ENCODE measurements at regions not wholly inside any gene's neighbourhood (a gene's known extent, or its start where the extent isn't known, plus 50 kb on each side); places are given as distances from the start of the nearest gene placed in this dataset.

DNA sequence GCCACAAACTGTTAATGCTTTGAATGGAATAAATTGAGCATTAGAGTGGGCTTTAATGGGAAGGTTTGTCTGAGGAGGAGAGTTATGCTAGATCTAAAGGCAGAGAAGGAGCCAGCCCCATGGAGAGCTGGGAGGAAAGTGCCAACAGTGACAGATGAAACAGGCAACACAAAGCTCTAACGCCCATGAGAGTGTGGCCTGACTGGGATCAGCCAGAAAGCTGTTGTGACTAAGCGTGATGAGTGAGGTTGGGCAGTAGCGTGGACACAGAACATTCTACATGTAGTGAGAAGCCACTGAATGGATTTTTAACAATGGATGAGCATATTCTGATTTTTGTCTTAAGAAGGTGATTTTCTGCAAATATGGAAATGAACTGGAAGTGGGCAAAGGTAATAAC, 185.3 kb upstream of the SIX2 start:
- Histone ChIP-seq H3K4me1 (ENCODE audit: control insufficient read depth, insufficient read depth, low read length) (no peaks in the 10 kb centered on the region), H3K4me3 (ENCODE audit: low read length) (no peak overlapping the region), H3K9me3 (ENCODE audit: control insufficient read depth, low read depth, low read length) (peaks cover 3% of the 10 kb centered on the region), H3K27ac (ENCODE audit: low read length) (no peak overlapping the region), H3K36me3 (ENCODE audit: control insufficient read depth, insufficient read depth, low read length) (no peaks in the 10 kb centered on the region), H3K27me3 (ENCODE audit: control insufficient read depth, insufficient read depth, low read length) (peaks cover 25% of the 10 kb centered on the region)
- DNase-seq = no peak
- WGBS (ENCODE audit: insufficient coverage, low lambda C conversion rate) = 100% methylated on average over 2 of the region's 3 CpGs

DNA sequence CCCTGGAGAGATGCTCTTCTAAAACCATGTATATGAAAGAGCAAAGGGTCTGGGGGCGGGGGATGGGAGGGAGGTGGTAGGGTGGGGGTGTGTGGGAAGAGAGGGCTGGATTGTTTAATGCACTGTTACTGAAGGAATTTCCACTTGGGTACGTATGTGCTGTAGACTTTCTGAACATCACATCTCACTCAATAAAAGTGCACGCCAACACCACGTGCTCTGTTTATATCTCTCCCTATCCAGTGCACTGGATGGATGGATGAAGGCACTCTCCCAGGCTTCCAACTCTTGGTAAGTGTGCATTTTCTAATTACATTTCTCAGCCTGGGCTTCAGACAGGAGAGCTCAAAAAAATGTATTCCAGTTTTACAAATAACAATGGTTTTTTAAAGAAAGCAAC, 184.3 kb upstream of the SIX2 start:
- Histone ChIP-seq H3K4me3 (ENCODE audit: low read length) (no peak overlapping the region), H3K9me3 (ENCODE audit: control insufficient read depth, low read depth, low read length) (no peaks in the 10 kb centered on the region), H3K4me1 (ENCODE audit: control insufficient read depth, insufficient read depth, low read length) (no peaks in the 10 kb centered on the region), H3K27me3 (ENCODE audit: control insufficient read depth, insufficient read depth, low read length) (peaks cover 33% of the 10 kb centered on the region), H3K36me3 (ENCODE audit: control insufficient read depth, insufficient read depth, low read length) (no peaks in the 10 kb centered on the region), H3K27ac (ENCODE audit: low read length) (no peak overlapping the region)
- no peak for DNase-seq
- 92% methylated on average over 2 of the region's 4 CpGs for WGBS (ENCODE audit: insufficient coverage, low lambda C conversion rate)

DNA sequence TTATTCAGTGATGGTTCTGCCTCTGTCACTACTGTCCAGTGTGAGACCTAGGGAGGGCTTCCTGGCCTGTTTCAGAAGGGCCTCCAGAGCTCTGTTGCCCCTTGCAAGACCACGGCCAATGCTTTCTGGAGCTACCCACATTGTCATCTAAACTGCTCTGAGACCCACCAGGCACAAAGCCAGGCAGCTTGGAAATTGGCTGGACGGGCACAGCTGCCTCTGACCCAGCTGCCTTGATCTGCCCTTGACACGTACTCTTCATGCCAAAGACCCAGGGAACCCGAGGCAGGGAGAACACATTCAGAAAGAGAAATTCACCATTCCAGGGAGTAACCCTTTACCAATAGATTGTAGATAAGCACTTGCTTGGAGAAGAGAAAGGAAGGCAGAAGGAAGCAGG, 183.7 kb upstream of the SIX2 start:
- Histone ChIP-seq H3K4me3 (ENCODE audit: low read length) (no peak overlapping the region), H3K4me1 (ENCODE audit: control insufficient read depth, insufficient read depth, low read length) (no peaks in the 10 kb centered on the region), H3K27ac (ENCODE audit: low read length) (no peak overlapping the region), H3K27me3 (ENCODE audit: control insufficient read depth, insufficient read depth, low read length) (peaks cover 39% of the 10 kb centered on the region), H3K9me3 (ENCODE audit: control insufficient read depth, low read depth, low read length) (no peaks in the 10 kb centered on the region), H3K36me3 (ENCODE audit: control insufficient read depth, insufficient read depth, low read length) (no peaks in the 10 kb centered on the region)
- no peak for DNase-seq
- WGBS (ENCODE audit: insufficient coverage, low lambda C conversion rate) = no CpG with 5 or more reads among the region's 4 CpGs

DNA sequence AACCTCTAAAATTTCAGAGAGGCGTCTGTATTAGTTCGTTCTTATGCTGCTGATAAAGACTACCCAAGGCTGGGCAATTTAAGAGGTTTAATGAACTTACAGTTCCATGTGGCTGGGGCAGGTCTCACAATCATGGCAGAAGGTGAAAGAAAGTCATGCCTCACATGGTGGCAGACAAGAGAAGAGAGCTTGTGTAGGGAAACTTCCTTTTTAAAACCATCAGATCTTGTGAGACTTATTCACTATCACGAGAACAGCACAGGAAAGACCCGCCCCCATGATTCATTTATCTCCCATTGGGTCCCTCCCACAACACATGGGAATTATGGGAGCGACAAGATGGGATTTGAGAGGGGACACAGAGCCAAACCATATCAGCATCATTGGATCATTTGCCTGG, 183.2 kb upstream of the SIX2 start:
- Histone ChIP-seq H3K4me3 (ENCODE audit: low read length) (no peak overlapping the region), H3K27me3 (ENCODE audit: control insufficient read depth, insufficient read depth, low read length) (peaks cover 41% of the 10 kb centered on the region), H3K27ac (ENCODE audit: low read length) (no peak overlapping the region), H3K36me3 (ENCODE audit: control insufficient read depth, insufficient read depth, low read length) (no peaks in the 10 kb centered on the region), H3K9me3 (ENCODE audit: control insufficient read depth, low read depth, low read length) (no peaks in the 10 kb centered on the region), H3K4me1 (ENCODE audit: control insufficient read depth, insufficient read depth, low read length) (no peaks in the 10 kb centered on the region)
- 100% methylated on average over 2 of the region's 5 CpGs for WGBS (ENCODE audit: insufficient coverage, low lambda C conversion rate)
- DNase-seq = no peak

DNA sequence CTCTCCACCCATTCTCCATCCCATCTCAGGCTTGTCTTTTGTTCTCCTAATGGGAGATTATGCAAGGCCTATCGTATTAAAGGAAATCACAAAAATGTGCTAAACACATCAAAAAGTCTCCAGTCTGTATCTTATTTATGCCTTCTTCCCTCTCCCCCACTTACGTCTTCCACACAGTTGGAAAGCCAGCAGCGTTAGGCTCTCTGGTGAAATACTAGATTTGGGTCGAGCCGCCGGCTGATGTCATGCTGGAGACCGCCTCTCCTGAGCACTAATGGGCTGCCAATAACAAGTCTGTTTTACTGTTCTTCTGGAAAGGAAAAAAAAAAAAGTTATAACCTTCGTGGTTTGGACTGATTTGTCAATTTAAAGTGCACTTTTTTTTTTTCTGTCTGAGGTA, 182.7 kb upstream of the SIX2 start:
- Histone ChIP-seq H3K9me3 (ENCODE audit: control insufficient read depth, low read depth, low read length) (no peaks in the 10 kb centered on the region), H3K27me3 (ENCODE audit: control insufficient read depth, insufficient read depth, low read length) (peaks cover 43% of the 10 kb centered on the region), H3K27ac (ENCODE audit: low read length) (no peak overlapping the region), H3K4me3 (ENCODE audit: low read length) (no peak overlapping the region), H3K36me3 (ENCODE audit: control insufficient read depth, insufficient read depth, low read length) (no peaks in the 10 kb centered on the region), H3K4me1 (ENCODE audit: control insufficient read depth, insufficient read depth, low read length) (no peaks in the 10 kb centered on the region)
- WGBS (ENCODE audit: insufficient coverage, low lambda C conversion rate) = 100% methylated on average over 1 of the region's 8 CpGs
- DNase-seq = no peak

GRCh38 chr2:45191146-45191863, 182.1 kb upstream of the SIX2 start:
- Histone ChIP-seq H3K4me1 (ENCODE audit: control insufficient read depth, insufficient read depth, low read length) (no peaks in the 10 kb centered on the region), H3K36me3 (ENCODE audit: control insufficient read depth, insufficient read depth, low read length) (no peaks in the 10 kb centered on the region), H3K27ac (ENCODE audit: low read length) (no peak overlapping the region), H3K9me3 (ENCODE audit: control insufficient read depth, low read depth, low read length) (no peaks in the 10 kb centered on the region), H3K4me3 (ENCODE audit: low read length) (no peak overlapping the region), H3K27me3 (ENCODE audit: control insufficient read depth, insufficient read depth, low read length) (peaks cover 48% of the 10 kb centered on the region)
- WGBS (ENCODE audit: insufficient coverage, low lambda C conversion rate) = 100% methylated on average over 1 of the region's 16 CpGs
- no peak for DNase-seq

GRCh38 chr2:45190481-45190942, 181.3 kb upstream of the SIX2 start:
- no peak for DNase-seq
- peaks cover 50% of the 10 kb centered on the region for H3K27me3 ChIP-seq (ENCODE audit: control insufficient read depth, insufficient read depth, low read length)
- H3K9me3 ChIP-seq (ENCODE audit: control insufficient read depth, low read depth, low read length) = no peaks in the 10 kb centered on the region
- WGBS (ENCODE audit: insufficient coverage, low lambda C conversion rate) = no CpG with 5 or more reads among the region's 8 CpGs
- no peaks in the 10 kb centered on the region for H3K4me1 ChIP-seq (ENCODE audit: control insufficient read depth, insufficient read depth, low read length)
- H3K27ac ChIP-seq (ENCODE audit: low read length) = no peak overlapping the region
- H3K36me3 ChIP-seq (ENCODE audit: control insufficient read depth, insufficient read depth, low read length) = no peaks in the 10 kb centered on the region
- no peak overlapping the region for H3K4me3 ChIP-seq (ENCODE audit: low read length)

DNA sequence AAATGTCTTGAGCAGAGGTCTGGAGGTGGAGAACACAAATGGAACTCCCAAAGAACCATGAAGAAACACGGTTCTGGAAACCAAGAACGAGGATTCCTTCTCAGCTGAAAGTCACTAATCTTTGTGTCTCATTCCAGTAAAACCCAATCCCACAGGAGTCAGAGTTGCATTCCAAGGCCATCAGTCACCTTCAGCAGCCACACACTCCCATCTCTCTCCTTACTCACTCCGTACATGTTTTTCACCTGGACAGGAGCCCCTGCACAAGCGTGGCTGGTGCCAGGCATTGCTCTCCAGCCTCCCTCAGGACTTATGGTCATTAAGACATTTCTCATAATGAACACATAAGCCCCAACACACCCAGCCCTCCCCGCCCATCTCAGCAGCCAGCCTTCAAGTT, 175.4 kb upstream of the SIX2 start:
- no CpG with 5 or more reads among the region's 5 CpGs for WGBS (ENCODE audit: insufficient coverage, low lambda C conversion rate)
- Histone ChIP-seq H3K27me3 (ENCODE audit: control insufficient read depth, insufficient read depth, low read length) (peaks cover 46% of the 10 kb centered on the region), H3K36me3 (ENCODE audit: control insufficient read depth, insufficient read depth, low read length) (no peaks in the 10 kb centered on the region), H3K4me3 (ENCODE audit: low read length) (no peak overlapping the region), H3K27ac (ENCODE audit: low read length) (no peak overlapping the region), H3K9me3 (ENCODE audit: control insufficient read depth, low read depth, low read length) (no peaks in the 10 kb centered on the region), H3K4me1 (ENCODE audit: control insufficient read depth, insufficient read depth, low read length) (no peaks in the 10 kb centered on the region)
- DNase-seq = no peak

DNA sequence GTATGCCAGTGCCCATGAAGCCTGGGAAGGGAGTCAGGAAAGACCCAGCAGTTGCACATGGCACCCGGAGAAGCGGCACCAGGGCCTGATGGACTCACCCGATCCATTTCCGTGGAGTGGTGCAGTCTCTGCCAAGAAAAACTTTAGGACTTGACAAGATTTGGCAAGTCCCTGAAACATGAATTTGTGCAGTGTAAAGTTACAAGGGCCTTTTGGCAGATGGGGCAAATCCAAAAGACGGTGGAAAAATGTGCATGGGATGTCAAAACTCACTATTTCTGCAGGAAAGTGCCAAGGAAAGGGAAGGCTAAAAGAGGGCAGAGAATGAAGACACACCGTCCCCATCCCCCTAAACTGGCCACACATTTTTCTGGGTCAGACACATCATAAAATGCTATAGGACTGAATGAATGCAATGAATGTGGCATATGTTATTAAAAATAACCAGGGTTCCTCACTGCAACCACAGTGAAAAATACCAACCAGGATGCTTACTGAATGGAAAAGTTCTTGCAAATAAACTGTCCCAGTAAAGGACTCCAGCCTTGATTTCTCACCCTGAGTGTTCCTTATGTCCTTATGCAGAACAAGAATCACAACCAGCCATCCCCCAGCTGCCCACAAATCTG, 173.5 kb upstream of the SIX2 start:
- Histone ChIP-seq H3K27me3 (ENCODE audit: control insufficient read depth, insufficient read depth, low read length) (peaks cover 41% of the 10 kb centered on the region), H3K27ac (ENCODE audit: low read length) (no peak overlapping the region), H3K9me3 (ENCODE audit: control insufficient read depth, low read depth, low read length) (no peaks in the 10 kb centered on the region), H3K36me3 (ENCODE audit: control insufficient read depth, insufficient read depth, low read length) (no peaks in the 10 kb centered on the region), H3K4me1 (ENCODE audit: control insufficient read depth, insufficient read depth, low read length) (no peaks in the 10 kb centered on the region), H3K4me3 (ENCODE audit: low read length) (no peak overlapping the region)
- 100% methylated on average over 2 of the region's 6 CpGs for WGBS (ENCODE audit: insufficient coverage, low lambda C conversion rate)
- no peak for DNase-seq

DNA sequence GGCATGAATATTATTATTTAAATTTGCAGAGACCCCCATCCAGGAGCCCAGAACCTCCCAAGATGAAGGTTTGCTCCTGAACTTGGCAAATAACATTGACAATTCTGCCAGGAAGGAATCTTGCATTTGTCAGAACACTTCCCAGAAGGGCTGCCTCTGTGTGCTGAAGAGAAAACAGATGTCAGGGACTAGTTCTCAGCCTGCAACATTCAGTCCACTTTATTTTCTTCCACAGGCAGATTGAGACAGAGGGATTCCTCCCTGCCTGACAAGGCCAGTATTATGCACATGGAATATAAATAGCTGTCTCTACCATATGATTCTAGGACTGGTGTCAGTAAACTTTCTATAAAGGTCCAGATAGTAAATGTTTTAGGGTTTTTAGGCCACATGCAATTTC, 171.5 kb upstream of the SIX2 start:
- Histone ChIP-seq H3K27ac (ENCODE audit: low read length) (no peak overlapping the region), H3K27me3 (ENCODE audit: control insufficient read depth, insufficient read depth, low read length) (peaks cover 30% of the 10 kb centered on the region), H3K4me3 (ENCODE audit: low read length) (no peak overlapping the region), H3K9me3 (ENCODE audit: control insufficient read depth, low read depth, low read length) (no peaks in the 10 kb centered on the region), H3K4me1 (ENCODE audit: control insufficient read depth, insufficient read depth, low read length) (no peaks in the 10 kb centered on the region), H3K36me3 (ENCODE audit: control insufficient read depth, insufficient read depth, low read length) (no peaks in the 10 kb centered on the region)
- DNase-seq = no peak

All from large intestine (tissue), 3 donors.